ENCODE measurements at regions not wholly inside any gene's neighbourhood (a gene's known extent, or its start where the extent isn't known, plus 50 kb on each side); places are given as distances from the start of the nearest gene placed in this dataset.

DNA sequence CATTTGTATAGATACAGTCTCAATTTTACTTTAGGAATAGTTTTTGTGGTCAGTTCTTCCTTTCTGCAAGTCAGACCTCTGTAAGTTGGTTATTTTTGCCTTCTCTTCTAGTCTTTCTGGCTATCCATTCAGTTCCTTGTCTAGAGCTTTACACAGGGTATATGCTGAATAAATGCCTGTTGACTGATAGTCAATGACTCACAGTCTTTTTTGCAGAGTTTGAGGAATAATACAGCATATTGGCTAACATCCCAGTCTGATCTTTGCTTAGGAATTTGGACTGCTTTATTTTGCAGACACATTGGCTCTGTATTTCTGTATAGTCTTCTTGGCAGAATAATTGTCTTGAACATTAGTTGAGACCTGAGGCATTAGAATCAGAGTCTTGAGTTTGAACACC lies 132.4 kb downstream of the MAGEC1 start:
- TF ChIP-seq, protein P1, sequence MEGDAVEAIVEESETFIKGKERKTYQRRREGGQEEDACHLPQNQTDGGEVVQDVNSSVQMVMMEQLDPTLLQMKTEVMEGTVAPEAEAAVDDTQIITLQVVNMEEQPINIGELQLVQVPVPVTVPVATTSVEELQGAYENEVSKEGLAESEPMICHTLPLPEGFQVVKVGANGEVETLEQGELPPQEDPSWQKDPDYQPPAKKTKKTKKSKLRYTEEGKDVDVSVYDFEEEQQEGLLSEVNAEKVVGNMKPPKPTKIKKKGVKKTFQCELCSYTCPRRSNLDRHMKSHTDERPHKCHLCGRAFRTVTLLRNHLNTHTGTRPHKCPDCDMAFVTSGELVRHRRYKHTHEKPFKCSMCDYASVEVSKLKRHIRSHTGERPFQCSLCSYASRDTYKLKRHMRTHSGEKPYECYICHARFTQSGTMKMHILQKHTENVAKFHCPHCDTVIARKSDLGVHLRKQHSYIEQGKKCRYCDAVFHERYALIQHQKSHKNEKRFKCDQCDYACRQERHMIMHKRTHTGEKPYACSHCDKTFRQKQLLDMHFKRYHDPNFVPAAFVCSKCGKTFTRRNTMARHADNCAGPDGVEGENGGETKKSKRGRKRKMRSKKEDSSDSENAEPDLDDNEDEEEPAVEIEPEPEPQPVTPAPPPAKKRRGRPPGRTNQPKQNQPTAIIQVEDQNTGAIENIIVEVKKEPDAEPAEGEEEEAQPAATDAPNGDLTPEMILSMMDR (IDR thresholded peaks at IDR 0.05) = no peak
- no peak for TF ChIP-seq POLR2A (IDR thresholded peaks at IDR 0.05)
